AG10803 (cell line): ENCODE measurements at regions not wholly inside any gene's neighbourhood (a gene's known extent, or its start where the extent isn't known, plus 50 kb on each side); places are given as distances from the start of the nearest gene placed in this dataset.

Source experiments
- DNase-seq: peaks from one replicate; pipeline ENCODE4 v3.0.0; 2010; ENCODE audit warnings: low read depth
- H3K4me3 ChIP-seq: 2 replicates; pipeline ENCODE4 v1.5.1; 2011; ENCODE audit warnings: mild to moderate bottlenecking, low read length, control low read depth
- TF ChIP-seq, protein P1 (sequence below): conservative IDR thresholded peaks from 2 replicates; pipeline ENCODE4 v1.5.1; 2011; ENCODE audit warnings: mild to moderate bottlenecking, low read length, control low read depth, inconsistent platforms

- no peak overlapping the region for H3K4me3 ChIP-seq
- TF ChIP-seq, protein P1, sequence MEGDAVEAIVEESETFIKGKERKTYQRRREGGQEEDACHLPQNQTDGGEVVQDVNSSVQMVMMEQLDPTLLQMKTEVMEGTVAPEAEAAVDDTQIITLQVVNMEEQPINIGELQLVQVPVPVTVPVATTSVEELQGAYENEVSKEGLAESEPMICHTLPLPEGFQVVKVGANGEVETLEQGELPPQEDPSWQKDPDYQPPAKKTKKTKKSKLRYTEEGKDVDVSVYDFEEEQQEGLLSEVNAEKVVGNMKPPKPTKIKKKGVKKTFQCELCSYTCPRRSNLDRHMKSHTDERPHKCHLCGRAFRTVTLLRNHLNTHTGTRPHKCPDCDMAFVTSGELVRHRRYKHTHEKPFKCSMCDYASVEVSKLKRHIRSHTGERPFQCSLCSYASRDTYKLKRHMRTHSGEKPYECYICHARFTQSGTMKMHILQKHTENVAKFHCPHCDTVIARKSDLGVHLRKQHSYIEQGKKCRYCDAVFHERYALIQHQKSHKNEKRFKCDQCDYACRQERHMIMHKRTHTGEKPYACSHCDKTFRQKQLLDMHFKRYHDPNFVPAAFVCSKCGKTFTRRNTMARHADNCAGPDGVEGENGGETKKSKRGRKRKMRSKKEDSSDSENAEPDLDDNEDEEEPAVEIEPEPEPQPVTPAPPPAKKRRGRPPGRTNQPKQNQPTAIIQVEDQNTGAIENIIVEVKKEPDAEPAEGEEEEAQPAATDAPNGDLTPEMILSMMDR, result no peak
- no peak for DNase-seq
These were observed 826.9 kb downstream of the DCDC2C start for GRCh38 chr2:4530231-4530630.

DNA sequence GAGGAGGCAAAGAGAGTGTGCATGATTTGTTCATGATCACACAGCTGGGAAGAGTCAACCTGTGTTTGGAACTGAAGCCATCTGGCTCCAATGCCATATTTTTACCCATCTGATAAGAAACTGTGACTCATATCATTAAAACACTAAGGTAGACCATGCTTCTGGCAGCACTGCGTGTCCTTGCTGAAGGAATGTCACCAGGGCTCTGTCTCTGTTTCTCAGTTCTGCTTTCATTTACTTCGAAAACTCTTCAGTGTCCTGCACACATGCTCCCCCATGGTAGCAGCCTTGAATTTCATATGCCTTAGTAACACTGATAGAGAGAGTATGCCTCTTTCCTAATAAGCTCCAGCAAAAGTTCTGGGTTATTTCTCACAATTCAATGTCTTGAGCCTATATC is 830.4 kb downstream of the DCDC2C start:
- DNase-seq, result no peak
- TF ChIP-seq, protein P1, result no peak
- H3K4me3 ChIP-seq, result no peak overlapping the region

- TF ChIP-seq, protein P1, result no peak
- H3K4me3 ChIP-seq, result no peak overlapping the region
- no peak for DNase-seq
These were observed 835.7 kb downstream of the DCDC2C start for GRCh38 chr2:4539121-4539520.

GRCh38 chr2:4549666-4550210 is 846.4 kb downstream of the DCDC2C start:
- no peak for DNase-seq
- H3K4me3 ChIP-seq, result no peak overlapping the region
- TF ChIP-seq, protein P1, result no peak

DNA sequence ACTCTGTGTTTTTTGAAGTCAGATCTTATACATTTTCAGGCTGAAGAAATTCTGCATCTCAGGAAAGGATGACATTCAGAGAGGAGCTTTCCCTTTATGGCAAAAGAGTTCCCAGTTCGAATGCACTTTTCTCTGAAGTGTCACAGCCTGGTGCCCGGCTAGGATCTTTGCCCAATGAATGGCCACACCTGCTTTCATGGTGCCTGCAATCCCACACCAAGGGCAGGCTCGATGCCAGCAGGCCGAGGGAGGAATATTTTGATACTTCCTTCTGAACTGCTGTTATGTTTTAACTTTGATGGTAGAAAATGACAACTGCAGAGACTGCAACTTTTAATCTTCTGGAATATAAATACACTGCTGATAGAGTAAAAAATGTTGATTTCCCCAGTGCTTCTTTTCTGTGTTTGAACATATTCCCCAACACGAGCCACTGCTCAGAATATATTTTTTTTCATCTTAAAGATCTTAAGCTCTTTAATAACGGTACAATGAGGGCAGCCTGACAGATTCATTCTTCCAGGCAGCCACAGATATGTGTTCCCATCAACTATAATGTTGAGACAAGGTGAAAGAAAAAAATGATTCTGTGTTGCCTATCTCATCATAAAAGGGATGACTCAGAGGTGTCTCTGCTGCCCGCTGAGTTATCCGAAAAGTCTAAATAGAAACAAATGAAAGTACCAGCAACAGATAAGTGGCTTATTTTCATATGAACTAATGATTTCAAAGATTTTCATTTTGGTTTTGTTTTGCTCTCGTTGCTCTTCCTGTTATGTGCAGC is 848.5 kb downstream of the DCDC2C start:
- no peak overlapping the region for H3K4me3 ChIP-seq
- TF ChIP-seq, protein P1, result no peak
- DNase-seq, result no peak

DNA sequence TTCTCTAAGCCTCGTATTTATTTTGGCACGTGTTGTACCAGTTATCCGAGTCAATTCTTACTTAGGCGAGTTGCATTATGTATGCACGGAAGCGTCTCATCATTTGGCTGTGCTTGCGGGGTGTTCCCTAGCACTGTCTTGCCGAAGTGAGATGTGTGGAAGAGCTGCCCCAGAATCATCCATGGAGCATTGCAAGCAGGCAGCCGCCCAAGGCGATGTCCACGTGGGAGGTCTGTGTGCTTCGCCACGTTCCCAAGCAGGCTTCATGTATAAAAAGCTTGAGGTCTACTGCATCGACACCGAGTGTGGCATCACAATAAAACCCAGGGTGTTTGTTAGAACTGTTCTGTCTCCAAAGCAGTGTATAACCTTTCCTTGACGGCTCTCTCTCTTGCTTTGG is 849.9 kb downstream of the DCDC2C start:
- no peak overlapping the region for H3K4me3 ChIP-seq
- TF ChIP-seq, protein P1, result no peak
- DNase-seq, result no peak
